ENCODE measurements at regions not wholly inside any gene's neighbourhood (a gene's known extent, or its start where the extent isn't known, plus 50 kb on each side); places are given as distances from the start of the nearest gene placed in this dataset.

GRCh38 chr7:155985518-155986250, 173.4 kb upstream of the SHH start:
- Mint-ChIP-seq H3K27me3 (no peaks in the 10 kb centered on the region), H3K4me3 (no peak overlapping the region), H3K9me3 (ENCODE audit: low read depth) (peaks cover 2% of the 10 kb centered on the region), H3K4me1 (no peaks in the 10 kb centered on the region), H3K36me3 (no peaks in the 10 kb centered on the region), H3K27ac (no peak overlapping the region)
- CTCF ChIA-PET = no interaction called here
- DNase-seq = peak; percentile 22
- ATAC-seq = no peak

- CTCF ChIA-PET = no interaction called here
- Mint-ChIP-seq H3K9me3 (ENCODE audit: low read depth) (peaks cover 2% of the 10 kb centered on the region), H3K27me3 (no peaks in the 10 kb centered on the region), H3K4me1 (no peaks in the 10 kb centered on the region), H3K36me3 (no peaks in the 10 kb centered on the region), H3K27ac (no peak overlapping the region), H3K4me3 (no peak overlapping the region)
- ATAC-seq (no peak), DNase-seq (peak; percentile 23)
Observed at GRCh38 chr7:155984609-155985405, 172.5 kb upstream of the SHH start.

GRCh38 chr7:155984028-155984580, 171.8 kb upstream of the SHH start:
- DNase-seq (no peak), ATAC-seq (no peak)
- H3K27ac Mint-ChIP-seq = no peak overlapping the region
- no peaks in the 10 kb centered on the region for H3K4me1 Mint-ChIP-seq
- H3K36me3 Mint-ChIP-seq = no peaks in the 10 kb centered on the region
- H3K4me3 Mint-ChIP-seq = no peak overlapping the region
- peaks cover 3% of the 10 kb centered on the region for H3K27me3 Mint-ChIP-seq
- H3K9me3 Mint-ChIP-seq (ENCODE audit: low read depth) = no peaks in the 10 kb centered on the region
- CTCF ChIA-PET = no interaction called here

- CTCF ChIA-PET = no interaction called here
- ATAC-seq (no peak), DNase-seq (peak; percentile 33)
- H3K9me3 Mint-ChIP-seq (ENCODE audit: low read depth) = no peaks in the 10 kb centered on the region
- H3K27me3 Mint-ChIP-seq = peaks cover 6% of the 10 kb centered on the region
- no peaks in the 10 kb centered on the region for H3K4me1 Mint-ChIP-seq
- H3K36me3 Mint-ChIP-seq = no peaks in the 10 kb centered on the region
- H3K27ac Mint-ChIP-seq = no peak overlapping the region
- H3K4me3 Mint-ChIP-seq = no peak overlapping the region
Observed at GRCh38 chr7:155983176-155983815, 171.0 kb upstream of the SHH start.

GRCh38 chr7:155981703-155982102, 169.4 kb upstream of the SHH start:
- no peak for DNase-seq
- H3K4me1 Mint-ChIP-seq = no peaks in the 10 kb centered on the region
- H3K27ac Mint-ChIP-seq = no peak overlapping the region
- H3K4me3 Mint-ChIP-seq = no peak overlapping the region
- no peaks in the 10 kb centered on the region for H3K9me3 Mint-ChIP-seq (ENCODE audit: low read depth)
- peaks cover 11% of the 10 kb centered on the region for H3K27me3 Mint-ChIP-seq
- CTCF ChIA-PET = no interaction called here
- no peak for ATAC-seq
- H3K36me3 Mint-ChIP-seq = no peaks in the 10 kb centered on the region

- no peak for ATAC-seq
- H3K9me3 Mint-ChIP-seq (ENCODE audit: low read depth) = no peaks in the 10 kb centered on the region
Observed at GRCh38 chr7:155980841-155981240, 168.6 kb upstream of the SHH start.

DNA sequence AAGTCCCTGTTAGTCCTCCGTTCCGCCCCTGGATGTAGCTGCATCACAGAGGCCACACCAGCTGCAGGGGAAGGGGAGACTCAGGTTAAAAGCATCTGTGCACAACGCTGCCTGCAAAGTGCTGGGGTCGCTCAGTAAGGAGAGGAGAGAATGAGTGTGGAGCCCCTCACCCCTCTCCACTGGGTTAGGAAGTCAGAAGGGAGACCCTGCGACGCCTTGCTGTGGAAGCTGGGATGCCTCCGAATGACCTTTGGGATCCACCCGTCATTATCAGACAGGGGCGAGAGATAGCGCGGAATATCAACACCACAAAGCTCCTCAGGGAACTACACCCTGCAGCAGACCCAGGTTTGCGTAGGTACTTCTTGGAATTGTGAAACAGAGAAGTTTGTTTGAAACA, 167.7 kb upstream of the SHH start:
- DNase-seq = no peak
- Mint-ChIP-seq H3K4me3 (no peak overlapping the region), H3K27ac (no peak overlapping the region), H3K9me3 (ENCODE audit: low read depth) (no peaks in the 10 kb centered on the region), H3K4me1 (no peaks in the 10 kb centered on the region), H3K27me3 (peaks cover 16% of the 10 kb centered on the region), H3K36me3 (no peaks in the 10 kb centered on the region)
- no peak for ATAC-seq
- CTCF ChIA-PET = no interaction called here

More at GRCh38 chr7:155980841-155981240, 168.6 kb upstream of the SHH start:
- H3K27me3 Mint-ChIP-seq = peaks cover 11% of the 10 kb centered on the region
- H3K27ac Mint-ChIP-seq = no peak overlapping the region
- H3K36me3 Mint-ChIP-seq = no peaks in the 10 kb centered on the region
- CTCF ChIA-PET = no interaction called here
- no peak overlapping the region for H3K4me3 Mint-ChIP-seq
- no peak for DNase-seq
- H3K4me1 Mint-ChIP-seq = no peaks in the 10 kb centered on the region

DNA sequence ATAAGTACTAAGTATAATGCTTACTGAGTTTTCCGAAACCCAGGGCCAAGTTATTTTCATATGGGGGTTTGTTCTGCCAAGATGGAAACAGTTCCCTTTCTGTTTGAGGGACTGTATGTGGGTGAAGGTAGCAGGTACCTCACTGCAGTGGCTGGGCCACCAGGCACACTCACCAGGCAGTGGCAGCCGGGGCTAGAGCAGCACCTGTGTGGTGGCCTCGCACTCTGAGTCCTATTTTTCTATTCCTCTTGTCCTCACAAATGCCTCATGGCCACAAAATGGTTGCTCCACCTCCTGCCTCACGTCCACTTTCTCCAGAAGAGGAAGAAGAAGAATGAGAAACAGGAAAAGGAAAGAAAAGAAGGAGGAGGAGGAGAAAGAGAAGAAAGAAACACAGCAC, 167.3 kb upstream of the SHH start:
- CTCF ChIA-PET = no interaction called here
- DNase-seq (no peak), ATAC-seq (no peak)
- H3K27ac Mint-ChIP-seq = no peak overlapping the region
- no peak overlapping the region for H3K4me3 Mint-ChIP-seq
- no peaks in the 10 kb centered on the region for H3K36me3 Mint-ChIP-seq
- no peaks in the 10 kb centered on the region for H3K4me1 Mint-ChIP-seq
- no peaks in the 10 kb centered on the region for H3K9me3 Mint-ChIP-seq (ENCODE audit: low read depth)
- peaks cover 17% of the 10 kb centered on the region for H3K27me3 Mint-ChIP-seq

GRCh38 chr7:155975490-155975889, 163.2 kb upstream of the SHH start:
- no peaks in the 10 kb centered on the region for H3K4me1 Mint-ChIP-seq
- peaks cover 17% of the 10 kb centered on the region for H3K27me3 Mint-ChIP-seq
- H3K36me3 Mint-ChIP-seq = no peaks in the 10 kb centered on the region
- H3K4me3 Mint-ChIP-seq = no peak overlapping the region
- H3K27ac Mint-ChIP-seq = no peak overlapping the region
- CTCF ChIA-PET = no interaction called here
- H3K9me3 Mint-ChIP-seq (ENCODE audit: low read depth) = no peaks in the 10 kb centered on the region
- DNase-seq (no peak), ATAC-seq (no peak)

GRCh38 chr7:155974186-155974897, 162.1 kb upstream of the SHH start:
- Mint-ChIP-seq H3K9me3 (ENCODE audit: low read depth) (no peaks in the 10 kb centered on the region), H3K27ac (no peak overlapping the region), H3K36me3 (no peaks in the 10 kb centered on the region), H3K4me1 (no peaks in the 10 kb centered on the region), H3K4me3 (no peak overlapping the region), H3K27me3 (peaks cover 16% of the 10 kb centered on the region)
- ATAC-seq = no peak
- CTCF ChIA-PET = no interaction called here
- DNase-seq = peak; percentile 18

GRCh38 chr7:155973451-155973997, 161.3 kb upstream of the SHH start:
- no peak overlapping the region for H3K27ac Mint-ChIP-seq
- H3K36me3 Mint-ChIP-seq = no peaks in the 10 kb centered on the region
- ATAC-seq (no peak), DNase-seq (peak; percentile 19)
- no peaks in the 10 kb centered on the region for H3K4me1 Mint-ChIP-seq
- H3K9me3 Mint-ChIP-seq (ENCODE audit: low read depth) = no peaks in the 10 kb centered on the region
- H3K27me3 Mint-ChIP-seq = peaks cover 12% of the 10 kb centered on the region
- CTCF ChIA-PET = no interaction called here
- no peak overlapping the region for H3K4me3 Mint-ChIP-seq

GRCh38 chr7:155972651-155973390, 160.6 kb upstream of the SHH start:
- CTCF ChIA-PET = no interaction called here
- DNase-seq = peak; percentile 19
- no peaks in the 10 kb centered on the region for H3K36me3 Mint-ChIP-seq
- no peaks in the 10 kb centered on the region for H3K4me1 Mint-ChIP-seq
- H3K4me3 Mint-ChIP-seq = no peak overlapping the region
- H3K27me3 Mint-ChIP-seq = peaks cover 9% of the 10 kb centered on the region
- no peak overlapping the region for H3K27ac Mint-ChIP-seq
- no peaks in the 10 kb centered on the region for H3K9me3 Mint-ChIP-seq (ENCODE audit: low read depth)
- no peak for ATAC-seq

Data from activated CD8-positive, alpha-beta memory T cell treated with anti-CD3 and anti-CD28 coated beads, Interleukin-2, amount 10 ng/mL, durations not matched to agents 7 days and 5 days (primary cell).